ENCODE measurements at regions not wholly inside any gene's neighbourhood (a gene's known extent, or its start where the extent isn't known, plus 50 kb on each side); places are given as distances from the start of the nearest gene placed in this dataset.

GRCh38 chr4:178241601-178242118 lies 799.4 kb upstream of the AGA start:
- H3K4me3 ChIP-seq (ENCODE audit: low read depth, low read length) = no peak overlapping the region
- H2AFZ ChIP-seq (ENCODE audit: insufficient read depth, low read length, poor library complexity) = no peak overlapping the region
- no peak overlapping the region for H2BK12ac ChIP-seq (ENCODE audit: low read length)
- H4K91ac ChIP-seq (ENCODE audit: low read depth, low read length) = no peak overlapping the region
- no peak overlapping the region for H3K23ac ChIP-seq (ENCODE audit: low read length)
- no peaks in the 10 kb centered on the region for H3K36me3 ChIP-seq (ENCODE audit: control insufficient read depth in 1 of 2, insufficient read depth in 2 of 2, low read length in 2 of 2)
- H2AK5ac ChIP-seq (ENCODE audit: low read length) = no peak overlapping the region
- H2BK120ac ChIP-seq (ENCODE audit: insufficient read depth, low read length, poor library complexity) = no peak overlapping the region
- no peak for DNase-seq
- peaks cover 11% of the 10 kb centered on the region for H3K9me3 ChIP-seq (ENCODE audit: insufficient read depth, low read depth, low read length)
- H3K27me3 ChIP-seq (ENCODE audit: insufficient read depth, low read length) = no peaks in the 10 kb centered on the region
- no peak overlapping the region for H2BK5ac ChIP-seq (ENCODE audit: low read depth, low read length, poor library complexity)
- no peak overlapping the region for H4K12ac ChIP-seq (ENCODE audit: low read depth, low read length)
- H3K79me2 ChIP-seq (ENCODE audit: control insufficient read depth, insufficient read depth, low read length, poor library complexity) = no peaks in the 10 kb centered on the region
- H3K14ac ChIP-seq (ENCODE audit: low read length) = no peak overlapping the region
- no peak overlapping the region for H3K4me2 ChIP-seq (ENCODE audit: low read length)
- no peak overlapping the region for H4K8ac ChIP-seq (ENCODE audit: low read depth, low read length)
- WGBS (ENCODE audit: extremely low coverage, insufficient coverage, insufficient read length) = no CpG with 5 or more reads among the region's 3 CpGs
- no peak overlapping the region for H3K9ac ChIP-seq (ENCODE audit: low read length)
- H3K4ac ChIP-seq (ENCODE audit: low read depth, low read length) = no peak overlapping the region
- no peaks in the 10 kb centered on the region for H3K4me1 ChIP-seq (ENCODE audit: control insufficient read depth in 1 of 2, insufficient read depth in 2 of 2, low read length in 2 of 2)
- H3K79me1 ChIP-seq (ENCODE audit: low read length) = no peaks in the 10 kb centered on the region
- no peak overlapping the region for H3K27ac ChIP-seq (ENCODE audit: low read depth, low read length)
- H3K18ac ChIP-seq (ENCODE audit: low read length) = no peak overlapping the region

DNA sequence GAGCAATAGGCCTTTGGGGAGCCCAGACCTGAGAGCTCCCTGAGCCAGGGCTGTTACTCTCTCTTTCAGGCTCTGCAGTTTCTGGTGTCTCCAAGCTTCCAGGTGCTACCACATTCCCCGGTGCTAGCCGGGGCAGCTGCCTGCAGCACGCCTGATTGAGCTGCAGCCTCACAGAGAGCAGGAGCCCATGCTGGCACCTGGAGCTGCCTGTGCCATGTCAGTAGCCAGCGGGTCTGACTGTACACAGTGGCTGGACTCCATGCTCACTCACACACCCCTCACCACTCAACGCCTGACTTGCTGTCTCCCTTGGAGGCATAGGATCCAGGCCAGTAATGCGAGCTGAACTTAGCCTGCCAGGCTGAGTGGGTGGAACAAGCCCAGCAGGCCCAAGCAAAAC lies 800.4 kb upstream of the AGA start:
- Histone ChIP-seq H2AFZ (ENCODE audit: insufficient read depth, low read length, poor library complexity) (no peak overlapping the region), H3K4me2 (ENCODE audit: low read length) (no peak overlapping the region), H4K12ac (ENCODE audit: low read depth, low read length) (no peak overlapping the region), H3K27ac (ENCODE audit: low read depth, low read length) (no peak overlapping the region), H3K18ac (ENCODE audit: low read length) (no peak overlapping the region), H3K36me3 (ENCODE audit: control insufficient read depth in 1 of 2, insufficient read depth in 2 of 2, low read length in 2 of 2) (no peaks in the 10 kb centered on the region), H3K79me1 (ENCODE audit: low read length) (no peaks in the 10 kb centered on the region), H3K4me3 (ENCODE audit: low read depth, low read length) (no peak overlapping the region), H3K27me3 (ENCODE audit: insufficient read depth, low read length) (no peaks in the 10 kb centered on the region), H2BK5ac (ENCODE audit: low read depth, low read length, poor library complexity) (no peak overlapping the region), H4K91ac (ENCODE audit: low read depth, low read length) (no peak overlapping the region), H2BK120ac (ENCODE audit: insufficient read depth, low read length, poor library complexity) (no peak overlapping the region), H3K23ac (ENCODE audit: low read length) (no peak overlapping the region), H3K14ac (ENCODE audit: low read length) (no peak overlapping the region), H3K9me3 (ENCODE audit: insufficient read depth, low read depth, low read length) (peaks cover 11% of the 10 kb centered on the region), H3K4me1 (ENCODE audit: control insufficient read depth in 1 of 2, insufficient read depth in 2 of 2, low read length in 2 of 2) (no peaks in the 10 kb centered on the region), H3K9ac (ENCODE audit: low read length) (no peak overlapping the region), H2AK5ac (ENCODE audit: low read length) (no peak overlapping the region), H3K4ac (ENCODE audit: low read depth, low read length) (no peak overlapping the region), H4K8ac (ENCODE audit: low read depth, low read length) (no peak overlapping the region), H2BK12ac (ENCODE audit: low read length) (no peak overlapping the region), H3K79me2 (ENCODE audit: control insufficient read depth, insufficient read depth, low read length, poor library complexity) (no peaks in the 10 kb centered on the region)
- WGBS (ENCODE audit: extremely low coverage, insufficient coverage, insufficient read length) = no CpG with 5 or more reads among the region's 6 CpGs
- no peak for DNase-seq

DNA sequence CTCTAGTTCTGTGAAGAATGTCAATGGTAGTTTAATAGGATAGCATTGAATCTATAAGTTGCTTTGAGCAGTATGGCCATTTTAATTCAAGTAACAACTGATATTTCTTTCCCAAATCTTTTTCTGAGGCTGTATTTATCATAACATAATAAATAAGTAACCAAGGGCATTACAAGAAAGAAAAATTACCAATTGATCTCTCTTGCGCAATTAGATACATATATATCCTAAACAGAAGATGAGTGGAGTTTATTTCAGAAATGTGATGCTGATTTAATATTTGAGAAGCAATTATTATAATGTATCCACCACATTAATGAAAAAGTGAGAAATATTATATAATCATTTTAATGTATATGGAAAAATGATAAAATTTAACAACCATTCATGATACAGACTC lies 802.5 kb upstream of the AGA start:
- Histone ChIP-seq H3K4me3 (ENCODE audit: low read depth, low read length) (no peak overlapping the region), H3K36me3 (ENCODE audit: control insufficient read depth in 1 of 2, insufficient read depth in 2 of 2, low read length in 2 of 2) (no peaks in the 10 kb centered on the region), H3K4me2 (ENCODE audit: low read length) (no peak overlapping the region), H3K9me3 (ENCODE audit: insufficient read depth, low read depth, low read length) (peaks cover 11% of the 10 kb centered on the region), H2AK5ac (ENCODE audit: low read length) (no peak overlapping the region), H3K27me3 (ENCODE audit: insufficient read depth, low read length) (no peaks in the 10 kb centered on the region), H3K4me1 (ENCODE audit: control insufficient read depth in 1 of 2, insufficient read depth in 2 of 2, low read length in 2 of 2) (no peaks in the 10 kb centered on the region), H3K9ac (ENCODE audit: low read length) (no peak overlapping the region), H4K91ac (ENCODE audit: low read depth, low read length) (no peak overlapping the region), H2BK5ac (ENCODE audit: low read depth, low read length, poor library complexity) (no peak overlapping the region), H3K4ac (ENCODE audit: low read depth, low read length) (no peak overlapping the region), H4K12ac (ENCODE audit: low read depth, low read length) (no peak overlapping the region), H2AFZ (ENCODE audit: insufficient read depth, low read length, poor library complexity) (no peak overlapping the region), H3K14ac (ENCODE audit: low read length) (no peak overlapping the region), H3K79me2 (ENCODE audit: control insufficient read depth, insufficient read depth, low read length, poor library complexity) (no peaks in the 10 kb centered on the region), H4K8ac (ENCODE audit: low read depth, low read length) (no peak overlapping the region), H3K18ac (ENCODE audit: low read length) (no peak overlapping the region), H3K23ac (ENCODE audit: low read length) (no peak overlapping the region), H2BK120ac (ENCODE audit: insufficient read depth, low read length, poor library complexity) (no peak overlapping the region), H3K27ac (ENCODE audit: low read depth, low read length) (no peak overlapping the region), H3K79me1 (ENCODE audit: low read length) (no peaks in the 10 kb centered on the region), H2BK12ac (ENCODE audit: low read length) (no peak overlapping the region)
- no peak for DNase-seq
- WGBS (ENCODE audit: extremely low coverage, insufficient coverage, insufficient read length) = no CpG with 5 or more reads among the region's 1 CpG

DNA sequence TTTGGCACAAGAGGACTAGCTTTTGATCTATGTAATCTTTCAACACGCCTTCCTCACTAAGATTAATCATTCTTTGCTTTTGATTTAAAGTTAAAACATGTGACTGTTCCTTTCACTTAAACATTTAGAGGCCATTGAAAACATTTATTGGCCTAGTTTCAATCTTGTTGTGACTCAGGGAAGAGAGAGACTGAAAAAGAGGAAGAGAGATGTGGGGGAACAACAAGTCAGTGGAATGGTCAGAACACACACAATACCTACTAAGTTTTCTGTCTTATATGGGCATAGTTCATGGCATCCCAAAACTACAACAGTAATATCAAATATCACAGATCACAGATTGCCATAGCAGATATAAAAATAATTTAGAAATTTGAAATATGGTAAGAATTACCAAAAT lies 812.9 kb upstream of the AGA start:
- no peak overlapping the region for H3K9ac ChIP-seq (ENCODE audit: low read length)
- no peaks in the 10 kb centered on the region for H3K79me1 ChIP-seq (ENCODE audit: low read length)
- no peak overlapping the region for H3K4me3 ChIP-seq (ENCODE audit: low read depth, low read length)
- no peaks in the 10 kb centered on the region for H3K79me2 ChIP-seq (ENCODE audit: control insufficient read depth, insufficient read depth, low read length, poor library complexity)
- H3K4me1 ChIP-seq (ENCODE audit: control insufficient read depth in 1 of 2, insufficient read depth in 2 of 2, low read length in 2 of 2) = no peaks in the 10 kb centered on the region
- H3K14ac ChIP-seq (ENCODE audit: low read length) = no peak overlapping the region
- H3K18ac ChIP-seq (ENCODE audit: low read length) = no peak overlapping the region
- no peak overlapping the region for H3K27ac ChIP-seq (ENCODE audit: low read depth, low read length)
- no peak overlapping the region for H3K4ac ChIP-seq (ENCODE audit: low read depth, low read length)
- no peak overlapping the region for H3K23ac ChIP-seq (ENCODE audit: low read length)
- no CpG with 5 or more reads among the region's 1 CpG for WGBS (ENCODE audit: extremely low coverage, insufficient coverage, insufficient read length)
- no peak overlapping the region for H2AFZ ChIP-seq (ENCODE audit: insufficient read depth, low read length, poor library complexity)
- no peak overlapping the region for H2AK5ac ChIP-seq (ENCODE audit: low read length)
- no peaks in the 10 kb centered on the region for H3K36me3 ChIP-seq (ENCODE audit: control insufficient read depth in 1 of 2, insufficient read depth in 2 of 2, low read length in 2 of 2)
- H3K27me3 ChIP-seq (ENCODE audit: insufficient read depth, low read length) = no peaks in the 10 kb centered on the region
- DNase-seq = no peak
- no peak overlapping the region for H2BK120ac ChIP-seq (ENCODE audit: insufficient read depth, low read length, poor library complexity)
- H4K12ac ChIP-seq (ENCODE audit: low read depth, low read length) = no peak overlapping the region
- H2BK12ac ChIP-seq (ENCODE audit: low read length) = no peak overlapping the region
- no peak overlapping the region for H2BK5ac ChIP-seq (ENCODE audit: low read depth, low read length, poor library complexity)
- no peak overlapping the region for H4K91ac ChIP-seq (ENCODE audit: low read depth, low read length)
- H3K4me2 ChIP-seq (ENCODE audit: low read length) = no peak overlapping the region
- H3K9me3 ChIP-seq (ENCODE audit: insufficient read depth, low read depth, low read length) = no peaks in the 10 kb centered on the region
- no peak overlapping the region for H4K8ac ChIP-seq (ENCODE audit: low read depth, low read length)
